BLaER1 treated with 17β-estradiol and CSF1 and Interleukin-3, amounts not matched to agents 10 nM and 100 nM (cell line): ENCODE measurements at regions not wholly inside any gene's neighbourhood (a gene's known extent, or its start where the extent isn't known, plus 50 kb on each side); places are given as distances from the start of the nearest gene placed in this dataset.

Experiments
- H3K27ac ChIP-seq, 11 experiments: shearing (Covaris generic); formaldehyde crosslinking; 2 replicates each; pipeline ENCODE4 v1.8.1; 2022
- H3K27me3 ChIP-seq, 11 experiments: shearing (Covaris generic); formaldehyde crosslinking; 2 replicates each; pipeline ENCODE4 v1.8.1; 2022
- H3K36me3 ChIP-seq, 11 experiments: shearing (Covaris generic); formaldehyde crosslinking; 2 replicates each; pipeline ENCODE4 v1.8.1; 2022
- H3K4me1 ChIP-seq, 10 experiments: shearing (Covaris generic); formaldehyde crosslinking; 2 replicates each; pipeline ENCODE4 v1.8.1; 2022
- H3K4me2 ChIP-seq, 11 experiments: shearing (Covaris generic); formaldehyde crosslinking; 2 replicates each; pipeline ENCODE4 v1.8.1; 2022
- H3K4me3 ChIP-seq, 10 experiments: shearing (Covaris generic); formaldehyde crosslinking; 2 replicates each; pipeline ENCODE4 v1.8.1; 2022
- H3K9ac ChIP-seq, 11 experiments: shearing (Covaris generic); formaldehyde crosslinking; 2 replicates each; pipeline ENCODE4 v1.8.1; 2022
- H3K9me3 ChIP-seq, 11 experiments: shearing (Covaris generic); formaldehyde crosslinking; replicated peaks in 1 of 11; 2 replicates each; pipeline ENCODE4 v1.8.1; 2022
- H4K20me1 ChIP-seq, 11 experiments: shearing (Covaris generic); formaldehyde crosslinking; 2 replicates each; pipeline ENCODE4 v1.8.1; 2022
- Cebpa-rat ChIP-seq, 11 experiments: shearing (Covaris generic); IDR thresholded peaks; 2 replicates each; pipeline ENCODE4 v1.8.1; 2022

- Histone ChIP-seq H3K27me3 (no peaks in the 10 kb centered on the region), H3K27ac (no peak overlapping the region), H4K20me1 (no peaks in the 10 kb centered on the region), H3K4me3 (no peak overlapping the region), H3K9me3 (peaks cover 0 to 9% (median 0%) of the 10 kb centered on the region in 11 experiments; a peak in 4 of 22 replicates), H3K9ac (no peak overlapping the region), H3K4me1 (peaks cover 0 to 24% (median 16%) of the 10 kb centered on the region in 10 experiments; a peak in 15 of 20 replicates), H3K4me2 (no peak overlapping the region), H3K36me3 (no peaks in the 10 kb centered on the region)
- TF ChIP-seq Cebpa-rat (IDR thresholded peaks at IDR 0.05): no peak
Observed at GRCh38 chr18:44514766-44515165, 165.9 kb upstream of the SETBP1 start.

- Histone ChIP-seq H3K4me1 (peaks cover 0 to 14% (median 6%) of the 10 kb centered on the region in 10 experiments; a peak in 13 of 20 replicates), H3K36me3 (no peaks in the 10 kb centered on the region), H4K20me1 (no peaks in the 10 kb centered on the region), H3K9ac (no peak overlapping the region), H3K27me3 (no peaks in the 10 kb centered on the region), H3K4me2 (no peak overlapping the region), H3K9me3 (peaks cover 0 to 5% (median 0%) of the 10 kb centered on the region in 11 experiments; a peak in 3 of 22 replicates), H3K27ac (no peak overlapping the region), H3K4me3 (no peak overlapping the region)
- TF ChIP-seq Cebpa-rat (IDR thresholded peaks at IDR 0.05): no peak
Observed at GRCh38 chr18:44516450-44516849, 164.2 kb upstream of the SETBP1 start.

GRCh38 chr18:44517136-44517535, 163.6 kb upstream of the SETBP1 start:
- Histone ChIP-seq H3K4me3 (no peak overlapping the region), H3K27me3 (no peaks in the 10 kb centered on the region), H3K4me2 (no peak overlapping the region), H4K20me1 (no peaks in the 10 kb centered on the region), H3K9ac (no peak overlapping the region), H3K27ac (no peak overlapping the region), H3K9me3 (peaks cover 0 to 5% (median 0%) of the 10 kb centered on the region in 11 experiments; a peak in 2 of 22 replicates), H3K36me3 (no peaks in the 10 kb centered on the region), H3K4me1 (peaks cover 0 to 15% (median 6%) of the 10 kb centered on the region in 10 experiments; a peak in 12 of 20 replicates)
- TF ChIP-seq Cebpa-rat (IDR thresholded peaks at IDR 0.05): no peak

DNA sequence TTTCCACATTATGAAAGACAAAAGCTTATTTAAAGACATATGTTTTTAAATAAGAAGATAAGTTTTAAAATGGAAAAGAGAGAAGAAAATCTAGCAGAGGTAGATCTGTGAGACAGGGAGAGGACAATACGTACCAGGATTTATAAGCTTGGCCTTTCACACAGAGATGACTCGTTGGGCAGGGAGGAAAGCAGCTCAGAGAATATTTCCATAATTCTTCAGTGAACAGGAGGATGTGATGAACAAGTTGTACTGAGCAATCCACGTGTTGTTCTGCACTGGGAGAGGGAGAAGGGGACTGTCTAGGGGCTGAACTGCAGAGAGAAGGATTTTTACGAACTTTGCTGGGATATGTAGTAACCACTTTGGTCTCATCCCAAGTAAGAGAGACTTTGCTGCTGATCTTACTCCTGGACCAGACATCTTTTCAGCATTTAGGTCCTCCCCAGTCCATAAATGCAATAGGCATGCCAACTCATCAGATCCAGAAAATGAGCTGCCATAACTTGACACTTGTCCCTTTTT, 162.5 kb upstream of the SETBP1 start:
- no peaks in the 10 kb centered on the region for H4K20me1 ChIP-seq
- H3K4me1 ChIP-seq: peaks cover 0 to 15% (median 6%) of the 10 kb centered on the region in 10 experiments; a peak in 12 of 20 replicates
- no peak for TF ChIP-seq Cebpa-rat (IDR thresholded peaks at IDR 0.05)
- H3K9me3 ChIP-seq: peaks cover 0 to 10% (median 0%) of the 10 kb centered on the region in 11 experiments; a peak in 4 of 22 replicates
- no peak overlapping the region for H3K4me3 ChIP-seq
- H3K27ac ChIP-seq: no peak overlapping the region; a peak in 1 of 22 replicates
- H3K4me2 ChIP-seq: peak overlapping the region in 3 of 11 experiments; percentile 17 to 39 (median 23); a peak in 1 of 22 replicates
- no peaks in the 10 kb centered on the region for H3K27me3 ChIP-seq
- no peaks in the 10 kb centered on the region for H3K36me3 ChIP-seq
- no peak overlapping the region for H3K9ac ChIP-seq

DNA sequence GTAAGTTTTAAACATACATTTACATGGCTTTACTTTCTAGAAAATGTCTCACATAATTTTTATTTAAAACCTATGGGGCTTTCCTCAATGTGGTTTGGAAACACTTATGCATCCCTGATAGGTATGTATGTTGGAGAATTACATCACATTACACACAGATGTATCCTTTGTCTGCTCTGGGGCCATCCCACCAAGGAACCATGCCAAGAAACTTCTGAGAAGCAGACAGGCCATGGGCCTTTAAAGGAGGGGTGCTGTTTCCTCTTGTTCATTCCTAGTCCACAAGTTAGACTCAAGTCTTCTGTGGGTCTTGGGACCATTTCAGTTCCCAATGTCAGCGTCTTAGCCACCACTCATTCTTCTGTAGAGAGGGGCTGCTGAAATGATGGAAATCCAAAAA, 162.0 kb upstream of the SETBP1 start:
- H3K27me3 ChIP-seq: no peaks in the 10 kb centered on the region
- peak overlapping the region in 4 of 11 experiments; percentile 17 to 42 (median 31); a peak in 4 of 22 replicates for H3K4me2 ChIP-seq
- TF ChIP-seq Cebpa-rat (IDR thresholded peaks at IDR 0.05): no peak
- peak overlapping the region in 1 of 11 experiments; percentile 7; a peak in 1 of 22 replicates for H3K27ac ChIP-seq
- H3K36me3 ChIP-seq: no peaks in the 10 kb centered on the region
- peaks cover 0 to 15% (median 6%) of the 10 kb centered on the region in 10 experiments; a peak in 12 of 20 replicates for H3K4me1 ChIP-seq
- no peak overlapping the region for H3K9ac ChIP-seq
- H3K4me3 ChIP-seq: no peak overlapping the region
- H4K20me1 ChIP-seq: no peaks in the 10 kb centered on the region
- peaks cover 0 to 12% (median 0%) of the 10 kb centered on the region in 11 experiments; a peak in 3 of 22 replicates for H3K9me3 ChIP-seq

- H3K4me1 ChIP-seq: peaks cover 0 to 15% (median 6%) of the 10 kb centered on the region in 10 experiments; a peak in 12 of 20 replicates
- H3K27ac ChIP-seq: no peak overlapping the region
- H3K9me3 ChIP-seq: peaks cover 0 to 12% (median 0%) of the 10 kb centered on the region in 11 experiments; a peak in 3 of 22 replicates
- H4K20me1 ChIP-seq: no peaks in the 10 kb centered on the region
- peak overlapping the region in 7 of 11 experiments; percentile 3 to 35 (median 29); a peak in 11 of 22 replicates for H3K4me2 ChIP-seq
- no peak overlapping the region for H3K9ac ChIP-seq
- H3K36me3 ChIP-seq: no peaks in the 10 kb centered on the region
- H3K27me3 ChIP-seq: no peaks in the 10 kb centered on the region
- H3K4me3 ChIP-seq: no peak overlapping the region
- no peak for TF ChIP-seq Cebpa-rat (IDR thresholded peaks at IDR 0.05)
Observed at GRCh38 chr18:44520981-44521667, 159.6 kb upstream of the SETBP1 start.

GRCh38 chr18:44521668-44522022, 159.0 kb upstream of the SETBP1 start:
- H4K20me1 ChIP-seq: no peaks in the 10 kb centered on the region
- H3K4me1 ChIP-seq: peaks cover 0 to 15% (median 6%) of the 10 kb centered on the region in 10 experiments; a peak in 12 of 20 replicates
- no peak overlapping the region for H3K27ac ChIP-seq
- H3K4me2 ChIP-seq: peak overlapping the region in 6 of 11 experiments; percentile 9 to 35 (median 29); a peak in 7 of 22 replicates
- no peak for TF ChIP-seq Cebpa-rat (IDR thresholded peaks at IDR 0.05)
- H3K9ac ChIP-seq: no peak overlapping the region
- no peak overlapping the region for H3K4me3 ChIP-seq
- H3K36me3 ChIP-seq: no peaks in the 10 kb centered on the region
- H3K27me3 ChIP-seq: no peaks in the 10 kb centered on the region
- H3K9me3 ChIP-seq: peaks cover 0 to 12% (median 0%) of the 10 kb centered on the region in 11 experiments; a peak in 3 of 22 replicates

GRCh38 chr18:44526705-44527415, 153.8 kb upstream of the SETBP1 start:
- no peak overlapping the region for H3K4me3 ChIP-seq
- no peak overlapping the region for H3K4me2 ChIP-seq
- no peaks in the 10 kb centered on the region for H3K4me1 ChIP-seq
- H3K27ac ChIP-seq: no peak overlapping the region
- H4K20me1 ChIP-seq: no peaks in the 10 kb centered on the region
- H3K9ac ChIP-seq: no peak overlapping the region
- no peaks in the 10 kb centered on the region for H3K36me3 ChIP-seq
- H3K27me3 ChIP-seq: no peaks in the 10 kb centered on the region
- H3K9me3 ChIP-seq: peaks cover 0 to 12% (median 0%) of the 10 kb centered on the region in 11 experiments; a peak in 3 of 22 replicates
- no peak for TF ChIP-seq Cebpa-rat (IDR thresholded peaks at IDR 0.05)

GRCh38 chr18:44533071-44533470, 147.6 kb upstream of the SETBP1 start:
- Histone ChIP-seq H3K4me2 (peak overlapping the region in 5 of 11 experiments; percentile 25 to 58 (median 48); a peak in 9 of 22 replicates), H3K9me3 (no peaks in the 10 kb centered on the region), H3K9ac (no peak overlapping the region), H3K4me1 (peaks cover 0 to 10% (median 3%) of the 10 kb centered on the region in 10 experiments; a peak in 7 of 20 replicates), H3K27me3 (no peaks in the 10 kb centered on the region), H3K36me3 (no peaks in the 10 kb centered on the region), H3K27ac (no peak overlapping the region), H3K4me3 (no peak overlapping the region), H4K20me1 (no peaks in the 10 kb centered on the region)
- TF ChIP-seq Cebpa-rat (IDR thresholded peaks at IDR 0.05): no peak
